Occipital lobe (tissue), 2 donors: ENCODE measurements at regions not wholly inside any gene's neighbourhood (a gene's known extent, or its start where the extent isn't known, plus 50 kb on each side); places are given as distances from the start of the nearest gene placed in this dataset. TPM values are rescaled to one million over a fixed set of nuclear protein-coding genes. Genes with fewer than 3 reads are reported as not detected.

Experiments used
- DNase-seq: peaks from one replicate; lab custom pipeline; 2025; lab: John Stamatoyannopoulos, UW
- small RNA-seq: library from RNA; depleted of rRNA; stranded (forward); fragments of <200 nt; gene quantifications from one replicate; pipeline ENCODE3, GENCODE V24; 2014

DNA sequence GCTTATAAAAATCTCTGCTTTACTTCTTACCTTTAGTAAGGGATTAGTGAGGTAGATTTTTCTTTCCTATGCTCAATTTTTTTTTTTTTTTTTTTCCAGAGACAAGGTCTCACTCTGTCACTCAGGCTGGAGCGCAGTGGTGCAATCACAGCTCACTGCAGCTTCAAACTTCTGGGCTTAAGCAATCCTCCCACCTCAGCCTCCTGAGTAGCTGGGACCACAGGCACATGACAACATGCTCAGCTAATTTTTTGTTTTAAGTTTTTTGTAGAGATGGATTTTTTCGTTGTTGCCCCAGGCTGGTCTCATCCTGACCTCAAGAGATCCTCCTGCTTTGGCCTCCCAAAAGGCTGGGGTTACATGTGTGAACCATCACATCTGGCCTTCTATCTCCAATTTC, 58.9 kb upstream of the RREB1 start:
- DNase-seq = no peak

DNA sequence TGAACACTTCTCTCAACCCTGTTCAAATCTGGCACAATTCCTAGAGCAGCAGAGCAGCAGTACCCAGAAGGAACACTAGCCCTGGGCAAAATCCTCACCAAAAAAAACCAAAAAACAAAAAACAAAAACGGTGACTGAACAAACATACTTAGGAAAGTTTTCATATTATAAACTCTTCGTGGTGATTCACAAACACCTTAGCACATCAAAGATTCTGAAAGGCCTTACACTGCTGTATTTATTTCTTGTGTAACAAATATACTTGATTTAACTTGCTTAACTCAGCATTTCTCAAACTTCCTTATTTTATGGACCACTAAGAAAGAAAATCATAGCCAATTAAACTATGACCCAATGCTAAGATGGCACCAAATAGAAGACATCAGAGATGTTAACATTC, 57.8 kb upstream of the RREB1 start:
- no peak for DNase-seq

DNA sequence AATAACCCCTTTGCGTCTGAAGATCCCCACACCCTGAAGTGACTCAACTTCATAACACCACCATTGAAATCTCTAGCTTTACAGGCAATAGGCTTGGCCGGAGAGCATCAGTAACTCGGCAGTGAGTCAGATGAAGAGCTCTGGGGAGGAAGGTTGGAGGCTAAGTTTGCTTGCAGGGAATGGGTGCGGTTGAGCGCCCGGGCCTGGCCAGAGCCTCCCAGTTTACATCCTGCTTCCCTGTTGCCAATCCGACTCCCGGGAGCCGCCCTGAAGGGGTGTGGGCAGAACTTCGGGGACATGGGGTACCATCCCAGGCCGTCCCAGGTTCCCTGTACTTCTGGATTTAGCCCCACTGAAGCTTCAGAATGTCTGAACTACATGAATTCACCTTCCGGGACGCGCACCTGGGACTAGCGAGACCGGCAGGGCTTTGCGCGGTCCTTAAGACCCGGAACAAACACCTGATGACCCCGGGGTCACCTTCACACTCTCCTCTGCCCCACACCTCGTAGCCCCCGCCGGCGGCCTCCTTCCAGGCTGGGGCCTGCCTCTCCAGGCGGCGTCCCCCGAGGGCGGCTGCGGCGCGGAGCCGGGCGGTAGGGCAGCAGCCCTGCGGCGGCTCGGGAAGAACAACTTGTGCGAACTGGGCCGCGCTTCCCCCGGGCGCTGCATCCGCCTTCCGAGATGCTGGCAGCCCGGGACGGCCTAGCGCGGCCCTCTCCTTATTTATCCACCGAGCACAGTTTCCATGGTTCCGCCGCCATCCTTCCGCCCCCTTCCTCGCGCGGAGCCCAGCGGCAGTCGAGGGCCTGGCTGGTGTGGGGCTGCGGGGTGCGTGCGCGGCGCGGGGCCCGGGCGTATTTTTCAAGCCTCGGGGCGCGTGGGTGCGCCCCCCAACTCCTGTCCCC, 56.6 kb upstream of the RREB1 start:
- DNase-seq = no peak

GRCh38 chr6:7051780-7052442, 55.9 kb upstream of the RREB1 start:
- DNase-seq = no peak

DNA sequence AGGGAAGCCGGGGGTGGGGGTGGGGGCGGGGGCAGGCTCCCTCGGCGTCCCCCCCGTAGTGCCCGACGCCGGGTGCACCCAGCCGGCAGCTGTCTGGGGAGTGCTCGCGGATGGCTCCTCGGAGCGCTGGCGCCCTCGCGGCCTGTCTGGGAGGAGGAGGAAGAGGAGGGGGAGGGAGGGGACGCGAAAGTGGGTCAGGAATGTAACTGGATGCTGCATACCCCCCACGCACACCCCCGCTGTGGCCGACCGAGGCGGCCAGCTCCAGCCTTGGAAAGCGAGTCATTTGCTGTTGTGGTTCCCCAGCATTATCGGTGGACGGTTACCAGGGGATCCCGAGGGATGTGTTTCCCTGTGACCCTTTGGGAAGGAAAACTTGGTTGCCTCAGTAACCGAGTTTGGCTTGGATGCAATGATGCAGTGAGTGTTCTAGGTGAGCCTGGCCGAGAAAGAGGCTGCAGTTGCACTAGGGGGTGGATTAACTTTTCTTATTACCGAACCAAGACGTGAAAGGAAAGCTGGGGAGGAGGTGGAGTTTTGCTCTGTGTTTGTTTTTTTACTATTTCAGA, 55.2 kb upstream of the RREB1 start:
- peak; percentile 24 for DNase-seq

DNA sequence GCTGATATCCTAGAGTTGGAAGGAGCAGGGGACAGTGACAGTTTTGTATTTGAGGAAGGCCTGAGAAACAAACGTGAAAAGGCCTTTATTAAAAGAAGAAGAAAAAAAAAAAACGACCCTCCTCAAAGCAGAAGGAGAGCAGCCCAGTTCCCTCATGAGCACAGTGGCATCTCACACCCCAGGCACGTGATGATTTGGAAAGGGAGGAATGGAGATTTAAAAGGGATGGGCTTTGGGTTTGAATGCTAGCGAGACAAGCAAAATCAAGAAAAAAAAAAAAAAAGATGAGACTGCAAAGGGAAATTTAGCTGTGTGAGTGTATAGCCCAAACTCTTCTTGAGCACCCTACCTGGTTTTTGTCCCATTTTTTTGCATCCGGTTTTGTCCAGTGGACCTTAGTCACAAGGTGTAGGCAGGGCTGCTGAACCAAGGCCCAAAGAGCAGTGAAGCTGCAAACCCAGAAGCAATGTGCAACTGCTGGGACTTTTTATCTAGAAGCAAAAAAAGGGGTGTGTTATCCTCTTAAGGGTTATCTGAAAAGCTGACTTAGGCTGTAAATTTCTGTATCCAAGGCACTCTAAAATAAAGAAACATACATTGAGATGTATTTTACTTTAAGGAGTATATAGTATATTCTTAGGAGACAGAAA, 54.5 kb upstream of the RREB1 start:
- no peak for DNase-seq

Small RNAs in the stretch of these regions (small RNA-seq; reads per million reads assigned to genes)
- not detected for gene RN7SL554P
